CD4-positive, alpha-beta T cell treated with Interleukin-17A for 1 hour (primary cell): ENCODE measurements at regions not wholly inside any gene's neighbourhood (a gene's known extent, or its start where the extent isn't known, plus 50 kb on each side); places are given as distances from the start of the nearest gene placed in this dataset.

Source experiments
- DNase-seq: peaks from one replicate; pipeline ENCODE4 v3.0.0-alpha.2; 2020

GRCh38 chr4:114472269-114473032 is 126.2 kb upstream of the UGT8 start:
- no peak for DNase-seq

GRCh38 chr4:114474188-114474800 is 124.3 kb upstream of the UGT8 start:
- DNase-seq, result no peak

GRCh38 chr4:114476310-114476709 is 122.3 kb upstream of the UGT8 start:
- DNase-seq, result no peak

GRCh38 chr4:114479595-114479994 is 119.0 kb upstream of the UGT8 start:
- DNase-seq, result no peak

- no peak for DNase-seq
Observed at GRCh38 chr4:114481856-114482255, 116.8 kb upstream of the UGT8 start.

GRCh38 chr4:114487101-114487500 is 111.5 kb upstream of the UGT8 start:
- no peak for DNase-seq

GRCh38 chr4:114488301-114488982 is 110.2 kb upstream of the UGT8 start:
- DNase-seq, result no peak

GRCh38 chr4:114494246-114494803 is 104.3 kb upstream of the UGT8 start:
- no peak for DNase-seq

- no peak for DNase-seq
Observed at GRCh38 chr4:114495471-114495928, 103.1 kb upstream of the UGT8 start.

- DNase-seq, result no peak
Observed at GRCh38 chr4:114497116-114497515, 101.5 kb upstream of the UGT8 start.

- no peak for DNase-seq
Observed at GRCh38 chr4:114509340-114509739, 89.3 kb upstream of the UGT8 start.

- DNase-seq, result no peak
Observed at GRCh38 chr4:114512595-114513295, 85.9 kb upstream of the UGT8 start.

GRCh38 chr4:114519368-114519767 is 79.2 kb upstream of the UGT8 start:
- no peak for DNase-seq

GRCh38 chr4:114527170-114527569 is 71.4 kb upstream of the UGT8 start:
- DNase-seq, result no peak

GRCh38 chr4:114527637-114528036 is 71.0 kb upstream of the UGT8 start:
- DNase-seq, result no peak

- no peak for DNase-seq
Observed at GRCh38 chr4:114535725-114536124, 62.9 kb upstream of the UGT8 start.

GRCh38 chr4:114537352-114537751 is 61.3 kb upstream of the UGT8 start:
- no peak for DNase-seq

GRCh38 chr4:114538012-114538617 is 60.5 kb upstream of the UGT8 start:
- no peak for DNase-seq

GRCh38 chr4:114539985-114540384 is 58.6 kb upstream of the UGT8 start:
- no peak for DNase-seq

GRCh38 chr4:114547340-114548134 is 51.1 kb upstream of the UGT8 start:
- DNase-seq, result no peak
